ENCODE measurements at regions not wholly inside any gene's neighbourhood (a gene's known extent, or its start where the extent isn't known, plus 50 kb on each side); places are given as distances from the start of the nearest gene placed in this dataset.

- no peak for TF ChIP-seq CTCF (IDR thresholded peaks at IDR 0.05; ENCODE audit: insufficient read depth, low read length, poor library complexity, severe bottlenecking)
- TF ChIP-seq EZH2phosphoT487 (conservative IDR thresholded peaks at IDR 0.05; ENCODE audit: low read length), result no peak
These were observed 1264.6 kb downstream of the REEP3 start for GRCh38 chr10:64785816-64786215.
